Gastrocnemius medialis (tissue), 4 donors: ENCODE measurements at regions not wholly inside any gene's neighbourhood (a gene's known extent, or its start where the extent isn't known, plus 50 kb on each side); places are given as distances from the start of the nearest gene placed in this dataset.

ENCODE experiments used
- ATAC-seq, 2 donors: fragments of 150-250 bp; one replicate each; pipeline ENCODE4 v1.9.1; 2016
- DNase-seq, 2 donors: peaks; one replicate each; pipeline ENCODE4 v3.0.0-alpha.2; 2019
- H3K27ac ChIP-seq, 4 donors: fragments of 200-600 bp; sonication (generic); 1 replicate in 1 of 4; 2 replicates in 3 of 4; pipeline ENCODE4 v1.5.1; 2016 to 2018; ENCODE audit warnings: mild to moderate bottlenecking in 2 of 4, moderate library complexity in 1 of 4
- H3K27me3 ChIP-seq, 3 donors: fragments of 200-600 bp; sonication (generic) in 2 of 3; 1 replicate in 1 of 3; 2 replicates in 2 of 3; pipeline versions ENCODE4 v1.5.1 to v1.6.0; 2016 to 2019; ENCODE audit warnings: mild to moderate bottlenecking in 1 of 3, moderate library complexity in 1 of 3
- H3K36me3 ChIP-seq, 2 donors: fragments of 200-600 bp; sonication (generic) in 1 of 2; one replicate each; pipeline ENCODE4 v1.5.1; 2017 to 2018
- H3K4me1 ChIP-seq, 2 donors: fragments of 200-600 bp; sonication (generic) in 1 of 2; one replicate each; pipeline ENCODE4 v1.5.1; 2016 to 2017; ENCODE audit warnings: mild to moderate bottlenecking in 2 of 2
- H3K4me3 ChIP-seq, 4 donors: fragments of 200-600 bp; sonication (generic) in 3 of 4; 1 replicate in 1 of 4; 2 replicates in 3 of 4; pipeline ENCODE4 v1.5.1; 2016 to 2019; ENCODE audit warnings: mild to moderate bottlenecking in 2 of 4
- H3K9me3 ChIP-seq, 3 donors: fragments of 200-600 bp; sonication (generic) in 2 of 3; 1 replicate in 1 of 3; 2 replicates in 2 of 3; pipeline ENCODE4 v1.5.1; 2016 to 2019
- CTCF ChIP-seq, 5 experiments: fragments of 450-650 bp in 3 of 5; fragments of 200-600 bp in 2 of 5; sonication (generic) in 2 of 5; IDR thresholded peaks in 4 of 5; conservative IDR thresholded peaks in 1 of 5; 1 replicate in 4 of 5; 2 replicates in 1 of 5; pipeline ENCODE4 v1.5.1; 2016 to 2019; ENCODE audit warnings: antibody characterized with exemption in 5 of 5, mild to moderate bottlenecking in 3 of 5, moderate library complexity in 3 of 5
- POLR2A ChIP-seq, 2 donors: fragments of 450-650 bp; IDR thresholded peaks; one replicate each; pipeline ENCODE4 v1.6.1; 2017; ENCODE audit warnings: antibody characterized with exemption in 2 of 2, mild to moderate bottlenecking in 2 of 2, moderate library complexity in 2 of 2
- in situ Hi-C, 4 donors: fragments of 200-750 bp; cut with MboI; loops; one replicate each; pipeline versions ENCODE4 v1.15.0 to v1.8.0; 2017; ENCODE audit warnings: low sequenced_read_pairs in 4 of 4
- intact Hi-C: fragments of 100-400 bp; cut with DNase I; formaldehyde crosslinking; loops from one replicate; pipeline ENCODE4 v1.15.1; 2023; ENCODE audit warnings: low total_unique reads

GRCh38 chr22:48425641-48426040 is 1402.0 kb downstream of the BRD1 start:
- Histone ChIP-seq H3K4me3 (no peak overlapping the region), H3K9me3 (no peaks in the 10 kb centered on the region), H3K36me3 (no peaks in the 10 kb centered on the region), H3K4me1 (no peaks in the 10 kb centered on the region), H3K27me3 (no peaks in the 10 kb centered on the region), H3K27ac (no peak overlapping the region)
- intact Hi-C loops (no loop called here), in situ Hi-C loops (no loop called here)
- ATAC-seq (no peak), DNase-seq (no peak)
- TF ChIP-seq POLR2A (IDR thresholded peaks at IDR 0.05) (no peak), CTCF (IDR thresholded peaks at IDR 0.05 in 4 of 5, conservative IDR thresholded peaks at IDR 0.05 in 1 of 5) (no peak)

DNA sequence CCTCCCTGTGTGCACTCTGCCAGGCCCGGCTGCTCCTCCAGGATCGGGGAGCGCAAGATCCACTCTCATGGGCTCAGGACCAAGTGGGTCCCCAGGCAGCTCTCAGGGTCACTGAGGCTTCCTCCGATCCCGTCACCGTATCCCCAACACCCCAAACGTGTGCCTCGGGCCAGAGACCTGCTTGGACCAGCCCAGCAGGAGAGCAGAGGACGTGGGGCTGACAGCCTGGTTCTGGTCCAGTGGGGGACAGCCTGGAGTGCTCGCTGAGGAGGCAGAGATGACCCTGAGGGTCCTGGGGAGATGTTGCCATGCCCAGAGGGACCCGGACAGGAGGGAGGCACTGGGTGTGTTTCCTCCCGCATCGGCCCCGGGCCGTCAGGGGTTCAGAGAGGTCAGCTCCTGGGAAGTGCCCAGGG is 1402.6 kb downstream of the BRD1 start:
- in situ Hi-C loops = no loop called here
- H3K27me3 ChIP-seq = no peaks in the 10 kb centered on the region

GRCh38 chr22:48424661-48425060 is 1403.0 kb downstream of the BRD1 start:
- intact Hi-C loops = no loop called here
- Histone ChIP-seq H3K9me3 (no peaks in the 10 kb centered on the region), H3K27me3 (no peaks in the 10 kb centered on the region), H3K27ac (no peak overlapping the region), H3K4me3 (no peak overlapping the region), H3K4me1 (no peaks in the 10 kb centered on the region), H3K36me3 (no peaks in the 10 kb centered on the region)
- TF ChIP-seq CTCF (IDR thresholded peaks at IDR 0.05 in 4 of 5, conservative IDR thresholded peaks at IDR 0.05 in 1 of 5) = no peak
- TF ChIP-seq POLR2A (IDR thresholded peaks at IDR 0.05) = no peak
- DNase-seq (no peak), ATAC-seq (no peak)
- in situ Hi-C loops = loop anchor here in 1 of 4 donors (25.0 kb wide), 2 partner anchors 88 to 112 kb away; no protein-coding TSS in a partner anchor

More for the DNA sequence above, 1402.6 kb downstream of the BRD1 start:
- Histone ChIP-seq H3K36me3 (no peaks in the 10 kb centered on the region), H3K4me1 (no peaks in the 10 kb centered on the region), H3K4me3 (no peak overlapping the region), H3K27ac (no peak overlapping the region), H3K9me3 (no peaks in the 10 kb centered on the region)
- intact Hi-C loops = no loop called here
- no peak for DNase-seq
- no peak for ATAC-seq
- no peak for TF ChIP-seq CTCF (IDR thresholded peaks at IDR 0.05 in 4 of 5, conservative IDR thresholded peaks at IDR 0.05 in 1 of 5)
- TF ChIP-seq POLR2A (IDR thresholded peaks at IDR 0.05) = no peak

DNA sequence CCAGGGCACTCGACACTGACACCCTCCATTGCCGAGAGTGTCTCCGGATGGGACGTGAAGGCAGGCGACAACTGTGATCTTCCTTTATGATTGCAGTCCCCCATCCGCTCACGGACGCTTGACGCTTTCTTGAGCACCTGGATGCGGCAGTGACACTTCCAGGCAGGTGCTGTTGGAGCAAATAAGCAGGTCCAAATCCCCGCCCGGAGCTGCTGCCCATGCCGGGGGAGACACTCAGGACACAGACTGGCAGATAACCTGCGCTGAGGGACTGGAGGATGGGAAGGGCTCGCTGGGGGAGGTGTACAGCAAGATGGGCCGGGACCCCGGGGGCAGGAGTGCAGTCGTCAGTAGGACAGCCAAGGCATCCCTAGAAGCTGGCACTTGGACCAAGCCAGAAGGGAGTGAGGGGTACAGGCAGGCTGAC is 1403.5 kb downstream of the BRD1 start:
- Histone ChIP-seq H3K4me1 (no peaks in the 10 kb centered on the region), H3K27me3 (no peaks in the 10 kb centered on the region), H3K9me3 (no peaks in the 10 kb centered on the region), H3K27ac (no peak overlapping the region), H3K36me3 (no peaks in the 10 kb centered on the region), H3K4me3 (no peak overlapping the region)
- no peak for DNase-seq
- no peak for ATAC-seq
- TF ChIP-seq POLR2A (IDR thresholded peaks at IDR 0.05) (no peak), CTCF (IDR thresholded peaks at IDR 0.05 in 4 of 5, conservative IDR thresholded peaks at IDR 0.05 in 1 of 5) (no peak)
- in situ Hi-C loops = loop anchor here in 1 of 4 donors (25.0 kb wide), 2 partner anchors 88 to 112 kb away; no protein-coding TSS in a partner anchor
- intact Hi-C loops = no loop called here

GRCh38 chr22:48423481-48423911 is 1404.2 kb downstream of the BRD1 start:
- Histone ChIP-seq H3K27me3 (no peaks in the 10 kb centered on the region), H3K27ac (no peak overlapping the region), H3K4me3 (no peak overlapping the region), H3K9me3 (no peaks in the 10 kb centered on the region), H3K36me3 (no peaks in the 10 kb centered on the region), H3K4me1 (no peaks in the 10 kb centered on the region)
- no peak for ATAC-seq
- in situ Hi-C loops = loop anchor here in 1 of 4 donors (25.0 kb wide), 2 partner anchors 89 to 111 kb away; no protein-coding TSS in a partner anchor
- intact Hi-C loops = no loop called here
- no peak for TF ChIP-seq CTCF (IDR thresholded peaks at IDR 0.05 in 4 of 5, conservative IDR thresholded peaks at IDR 0.05 in 1 of 5)
- no peak for TF ChIP-seq POLR2A (IDR thresholded peaks at IDR 0.05)
- DNase-seq = no peak
